ENCODE measurements at regions not wholly inside any gene's neighbourhood (a gene's known extent, or its start where the extent isn't known, plus 50 kb on each side); places are given as distances from the start of the nearest gene placed in this dataset.
"Not testable (repeated sequence)": the region's sequence is repeated elsewhere in the genome, so short reads cannot be mapped to it uniquely, and the experiment has no call there.

DNA sequence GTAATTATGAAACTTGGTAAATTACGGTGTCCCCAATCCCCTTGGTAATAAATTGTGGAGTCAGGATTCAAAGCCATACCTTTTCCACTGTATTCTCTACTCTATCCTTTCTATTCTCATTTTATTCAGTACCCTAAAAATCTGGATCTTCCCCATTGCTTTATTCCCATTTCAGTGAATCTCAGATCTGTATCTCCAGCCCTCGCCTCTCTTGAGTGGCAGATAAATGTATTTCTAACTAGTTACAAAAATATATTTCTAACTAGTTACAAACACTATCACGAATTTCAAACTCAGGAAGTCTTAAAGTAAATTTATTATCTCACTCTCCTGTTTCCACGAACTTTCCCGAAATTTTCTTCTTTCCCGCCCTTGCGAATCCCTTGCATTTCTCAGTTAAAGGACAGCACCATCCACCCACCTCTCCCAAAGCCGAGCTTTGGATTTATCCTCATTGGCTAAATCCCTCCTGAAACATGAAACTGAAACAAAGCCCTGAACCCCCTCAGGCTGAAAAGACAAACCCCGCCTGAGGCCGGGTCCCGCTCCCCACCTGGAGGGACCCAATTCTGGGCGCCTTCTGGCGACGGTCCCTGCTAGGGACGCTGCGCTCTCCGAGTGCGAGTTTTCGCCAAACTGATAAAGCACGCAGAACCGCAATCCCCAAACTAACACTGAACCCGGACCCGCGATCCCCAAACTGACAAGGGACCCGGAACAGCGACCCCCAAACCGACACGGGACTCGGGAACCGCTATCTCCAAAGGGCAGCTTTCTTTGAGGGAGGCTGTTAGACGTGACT is 164.3 kb upstream of the PABPC3 start:
- ATAC-seq = no peak
- no peak overlapping the region for H3K4me3 ChIP-seq
- TF ChIP-seq, protein P1, sequence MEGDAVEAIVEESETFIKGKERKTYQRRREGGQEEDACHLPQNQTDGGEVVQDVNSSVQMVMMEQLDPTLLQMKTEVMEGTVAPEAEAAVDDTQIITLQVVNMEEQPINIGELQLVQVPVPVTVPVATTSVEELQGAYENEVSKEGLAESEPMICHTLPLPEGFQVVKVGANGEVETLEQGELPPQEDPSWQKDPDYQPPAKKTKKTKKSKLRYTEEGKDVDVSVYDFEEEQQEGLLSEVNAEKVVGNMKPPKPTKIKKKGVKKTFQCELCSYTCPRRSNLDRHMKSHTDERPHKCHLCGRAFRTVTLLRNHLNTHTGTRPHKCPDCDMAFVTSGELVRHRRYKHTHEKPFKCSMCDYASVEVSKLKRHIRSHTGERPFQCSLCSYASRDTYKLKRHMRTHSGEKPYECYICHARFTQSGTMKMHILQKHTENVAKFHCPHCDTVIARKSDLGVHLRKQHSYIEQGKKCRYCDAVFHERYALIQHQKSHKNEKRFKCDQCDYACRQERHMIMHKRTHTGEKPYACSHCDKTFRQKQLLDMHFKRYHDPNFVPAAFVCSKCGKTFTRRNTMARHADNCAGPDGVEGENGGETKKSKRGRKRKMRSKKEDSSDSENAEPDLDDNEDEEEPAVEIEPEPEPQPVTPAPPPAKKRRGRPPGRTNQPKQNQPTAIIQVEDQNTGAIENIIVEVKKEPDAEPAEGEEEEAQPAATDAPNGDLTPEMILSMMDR (IDR thresholded peaks at IDR 0.05) = no peak
- H3K27me3 ChIP-seq (ENCODE audit: insufficient read depth in 3 of 3, low read length in 2 of 3) = peaks cover 0 to 43% (median 3%) of the 10 kb centered on the region in 3 donors
- 11 to 18% (median 16%) methylated on average over 31 of the region's 31 CpGs for WGBS, 3 donors
- H3K4me1 ChIP-seq = no peaks in the 10 kb centered on the region
- no peak overlapping the region for H3K27ac ChIP-seq
- intact Hi-C loops (cut with DNase I) = no loop called here
- H3K36me3 ChIP-seq (ENCODE audit: insufficient read depth in 1 of 2, low read depth in 1 of 2) = no peaks in the 10 kb centered on the region
- H3K9me3 ChIP-seq = no peaks in the 10 kb centered on the region
- no peak for DNase-seq

DNA sequence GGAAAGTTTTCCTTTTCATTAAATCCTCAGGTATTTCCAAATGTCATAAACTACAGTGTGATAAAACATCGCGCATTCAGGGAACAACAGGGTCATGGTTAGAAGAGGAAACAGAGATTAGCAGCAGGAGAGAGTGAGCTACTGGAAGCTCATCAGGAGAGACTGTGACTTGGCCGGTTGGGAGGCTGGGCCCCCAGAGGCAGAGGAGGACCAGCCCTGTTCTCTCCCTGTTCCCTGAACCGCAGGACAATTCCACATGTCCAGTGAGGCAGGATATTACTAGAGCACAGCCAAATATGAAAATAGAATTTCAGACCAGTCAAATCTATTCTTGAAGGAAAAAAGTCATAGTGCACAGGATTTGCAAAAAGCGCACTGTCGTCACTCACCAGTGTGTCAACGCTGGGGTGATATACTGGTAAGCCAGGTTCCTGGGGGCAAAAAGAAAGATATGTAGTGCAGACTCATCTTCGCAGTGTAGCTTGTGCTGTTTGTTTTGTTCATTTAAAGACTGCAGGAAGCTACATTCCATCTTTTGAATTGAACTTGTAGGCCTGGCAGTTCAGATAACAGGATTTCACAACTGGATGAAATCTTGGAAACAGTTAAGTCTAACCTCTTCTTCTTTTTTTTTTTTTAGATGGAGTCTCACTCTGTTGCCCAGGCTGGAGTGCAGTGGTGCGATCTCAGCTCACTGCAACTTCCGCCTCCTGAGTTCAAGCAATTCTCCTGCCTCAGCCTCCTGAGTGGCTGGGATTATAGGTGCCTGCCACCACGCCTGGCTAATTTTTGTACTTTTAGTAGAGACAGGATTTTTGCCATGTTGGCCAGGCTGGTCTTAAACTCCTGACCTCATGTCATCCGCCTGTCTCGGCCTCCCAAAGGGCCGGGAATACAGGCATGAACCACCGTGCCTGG is 162.6 kb upstream of the PABPC3 start:
- peaks cover 0 to 43% (median 3%) of the 10 kb centered on the region in 3 donors for H3K27me3 ChIP-seq (ENCODE audit: insufficient read depth in 3 of 3, low read length in 2 of 3)
- H3K36me3 ChIP-seq (ENCODE audit: insufficient read depth in 1 of 2, low read depth in 1 of 2); H3K4me1 ChIP-seq; H3K9me3 ChIP-seq; intact Hi-C loops (cut with DNase I); H3K27ac ChIP-seq; H3K4me3 ChIP-seq; DNase-seq: not testable (repeated sequence)
- 71 to 76% (median 76%) methylated on average over 15 of the region's 15 CpGs for WGBS, 3 donors
- ATAC-seq = peak in 1 of 4 donors; percentile 62

DNA sequence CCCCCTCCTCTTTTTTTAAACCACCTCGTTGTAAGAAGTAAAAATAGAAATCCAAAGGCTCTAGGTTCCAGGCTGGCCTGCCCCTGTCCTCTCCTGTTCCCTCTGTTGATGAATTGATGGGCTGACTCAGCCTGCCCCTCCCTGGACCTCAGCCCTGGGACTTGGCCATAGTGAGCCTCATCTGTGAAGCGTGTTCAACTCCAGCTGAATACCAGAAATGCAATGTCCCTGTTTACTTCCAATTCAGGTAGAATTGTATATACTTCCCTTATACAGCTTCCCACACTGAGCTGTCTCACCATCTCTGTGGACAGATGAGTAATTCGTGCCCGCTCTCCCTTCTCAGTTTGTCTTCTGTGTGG is 161.9 kb upstream of the PABPC3 start:
- WGBS, 3 donors = 59 to 69% (median 60%) methylated on average over 4 of the region's 4 CpGs
- H3K9me3 ChIP-seq; H3K4me1 ChIP-seq; H3K27ac ChIP-seq; H3K4me3 ChIP-seq; intact Hi-C loops (cut with DNase I); H3K36me3 ChIP-seq (ENCODE audit: insufficient read depth in 1 of 2, low read depth in 1 of 2): not testable (repeated sequence)
- DNase-seq (peak in 1 of 2 donors; percentile 23), ATAC-seq (peak in 1 of 4 donors; percentile 40)
- peaks cover 0 to 43% (median 3%) of the 10 kb centered on the region in 3 donors for H3K27me3 ChIP-seq (ENCODE audit: insufficient read depth in 3 of 3, low read length in 2 of 3)

DNA sequence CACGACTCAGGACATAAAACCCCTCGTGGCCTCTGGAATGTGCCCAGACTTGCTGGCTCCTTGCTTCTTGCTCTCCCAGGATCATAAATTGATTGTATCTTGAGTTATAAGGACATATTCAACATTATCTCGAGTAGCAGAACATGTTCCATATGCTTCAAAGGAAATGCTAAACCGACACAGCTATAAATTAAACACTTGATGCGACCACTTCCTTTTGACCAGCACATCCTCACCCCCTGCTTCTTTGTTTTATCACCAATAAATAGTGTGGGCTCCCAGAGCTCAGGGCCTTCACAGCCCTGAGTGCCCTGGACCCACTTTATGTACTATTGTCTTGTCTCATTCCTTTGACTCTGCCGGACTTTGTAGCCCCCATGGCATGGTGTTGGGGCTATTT is 157.0 kb upstream of the PABPC3 start:
- no peak for DNase-seq

DNA sequence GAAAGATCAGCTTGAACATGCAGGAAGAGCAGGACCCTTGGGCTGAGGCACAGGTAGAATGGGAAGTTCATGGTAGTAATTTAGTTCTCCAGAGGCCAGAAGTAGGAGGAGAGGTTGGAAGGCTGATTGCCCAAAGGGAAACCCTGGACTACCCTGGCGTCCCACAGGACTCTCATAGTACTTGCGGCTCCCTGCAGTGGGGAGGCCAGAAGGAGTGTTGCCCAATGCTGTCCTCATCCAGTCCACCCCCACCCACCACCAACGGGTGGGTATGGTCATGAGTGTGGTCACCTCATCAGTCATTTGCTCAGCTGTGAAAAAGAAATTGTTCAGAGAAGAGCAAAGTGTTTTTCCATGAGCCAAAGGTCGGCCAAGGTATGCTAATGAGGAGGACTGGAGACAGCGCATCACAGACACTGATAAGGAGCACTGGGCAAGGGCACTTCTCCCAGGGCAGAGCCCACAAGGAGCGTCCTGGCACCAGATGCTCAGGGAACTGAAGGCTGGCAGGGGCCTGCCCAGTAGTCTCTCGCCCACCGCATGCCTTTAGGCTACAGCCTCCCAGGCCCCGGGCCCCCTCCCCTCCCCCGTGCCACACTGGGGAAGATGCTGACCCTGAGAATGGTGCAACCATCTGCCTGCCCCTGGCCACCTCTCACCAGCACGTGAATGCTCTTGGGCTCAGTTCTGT is 154.8 kb upstream of the PABPC3 start:
- DNase-seq; H3K4me1 ChIP-seq; H3K27me3 ChIP-seq (ENCODE audit: insufficient read depth in 3 of 3, low read length in 2 of 3); H3K4me3 ChIP-seq; H3K9me3 ChIP-seq; intact Hi-C loops (cut with DNase I); H3K36me3 ChIP-seq (ENCODE audit: insufficient read depth in 1 of 2, low read depth in 1 of 2); ATAC-seq; H3K27ac ChIP-seq: not testable (repeated sequence)
- WGBS, 3 donors = 84 to 85% (median 84%) methylated on average over 6 to 11 of the region's 11 CpGs

More for the DNA sequence above, 157.0 kb upstream of the PABPC3 start:
- Histone ChIP-seq H3K9me3 (no peaks in the 10 kb centered on the region), H3K4me1 (no peaks in the 10 kb centered on the region), H3K27me3 (ENCODE audit: insufficient read depth in 3 of 3, low read length in 2 of 3) (no peaks in the 10 kb centered on the region), H3K27ac (no peak overlapping the region), H3K4me3 (no peak overlapping the region), H3K36me3 (ENCODE audit: insufficient read depth in 1 of 2, low read depth in 1 of 2) (no peaks in the 10 kb centered on the region)
- no peak for ATAC-seq
- 61 to 69% (median 64%) methylated on average over 6 of the region's 6 CpGs for WGBS, 3 donors
- TF ChIP-seq, protein P1 (IDR thresholded peaks at IDR 0.05) = no peak
- intact Hi-C loops (cut with DNase I) = no loop called here

All from psoas muscle (tissue), 7 donors.